ENCODE measurements at regions not wholly inside any gene's neighbourhood (a gene's known extent, or its start where the extent isn't known, plus 50 kb on each side); places are given as distances from the start of the nearest gene placed in this dataset.

- no peak overlapping the region for H3K9ac ChIP-seq (ENCODE audit: insufficient read depth in 1 of 2, low read length in 2 of 2)
- H3K9me3 ChIP-seq (ENCODE audit: control insufficient read depth in 4 of 4, insufficient read depth in 3 of 4, low read length in 3 of 4) = no peaks in the 10 kb centered on the region
- H3K4me1 ChIP-seq (ENCODE audit: control insufficient read depth in 5 of 5, insufficient read depth in 5 of 5, low read length in 5 of 5) = no peaks in the 10 kb centered on the region
- H3K36me3 ChIP-seq (ENCODE audit: control insufficient read depth in 4 of 4, insufficient read depth in 4 of 4, low read length in 4 of 4) = no peaks in the 10 kb centered on the region
- no peak overlapping the region for H3K4me3 ChIP-seq
- TF ChIP-seq, protein P1, sequence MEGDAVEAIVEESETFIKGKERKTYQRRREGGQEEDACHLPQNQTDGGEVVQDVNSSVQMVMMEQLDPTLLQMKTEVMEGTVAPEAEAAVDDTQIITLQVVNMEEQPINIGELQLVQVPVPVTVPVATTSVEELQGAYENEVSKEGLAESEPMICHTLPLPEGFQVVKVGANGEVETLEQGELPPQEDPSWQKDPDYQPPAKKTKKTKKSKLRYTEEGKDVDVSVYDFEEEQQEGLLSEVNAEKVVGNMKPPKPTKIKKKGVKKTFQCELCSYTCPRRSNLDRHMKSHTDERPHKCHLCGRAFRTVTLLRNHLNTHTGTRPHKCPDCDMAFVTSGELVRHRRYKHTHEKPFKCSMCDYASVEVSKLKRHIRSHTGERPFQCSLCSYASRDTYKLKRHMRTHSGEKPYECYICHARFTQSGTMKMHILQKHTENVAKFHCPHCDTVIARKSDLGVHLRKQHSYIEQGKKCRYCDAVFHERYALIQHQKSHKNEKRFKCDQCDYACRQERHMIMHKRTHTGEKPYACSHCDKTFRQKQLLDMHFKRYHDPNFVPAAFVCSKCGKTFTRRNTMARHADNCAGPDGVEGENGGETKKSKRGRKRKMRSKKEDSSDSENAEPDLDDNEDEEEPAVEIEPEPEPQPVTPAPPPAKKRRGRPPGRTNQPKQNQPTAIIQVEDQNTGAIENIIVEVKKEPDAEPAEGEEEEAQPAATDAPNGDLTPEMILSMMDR (IDR thresholded peaks at IDR 0.05; ENCODE audit: control extremely low read depth, extremely low read depth) = no peak
- no peak for DNase-seq
- no peak overlapping the region for H3K27ac ChIP-seq (ENCODE audit: low read depth in 1 of 2, low read length in 1 of 2)
- no peak for ATAC-seq (ENCODE audit: insufficient read depth, low FRiP score)
- H3K27me3 ChIP-seq (ENCODE audit: control insufficient read depth in 3 of 3, insufficient read depth in 3 of 3, low read length in 2 of 3) = no peaks in the 10 kb centered on the region
These were observed 341.2 kb upstream of the DACH1 start for GRCh38 chr13:72208112-72208645.

GRCh38 chr13:72205773-72206172 is 338.8 kb upstream of the DACH1 start:
- no peak for DNase-seq

GRCh38 chr13:72204291-72204690 is 337.3 kb upstream of the DACH1 start:
- Histone ChIP-seq H3K9ac (ENCODE audit: insufficient read depth in 1 of 2, low read length in 2 of 2) (no peak overlapping the region), H3K4me1 (ENCODE audit: control insufficient read depth in 5 of 5, insufficient read depth in 5 of 5, low read length in 5 of 5) (no peaks in the 10 kb centered on the region), H3K4me3 (no peak overlapping the region), H3K27ac (ENCODE audit: low read depth in 1 of 2, low read length in 1 of 2) (no peak overlapping the region), H3K9me3 (ENCODE audit: control insufficient read depth in 4 of 4, insufficient read depth in 3 of 4, low read length in 3 of 4) (peaks cover 0 to 1% (median 0%) of the 10 kb centered on the region in 4 donors), H3K36me3 (ENCODE audit: control insufficient read depth in 4 of 4, insufficient read depth in 4 of 4, low read length in 4 of 4) (no peaks in the 10 kb centered on the region), H3K27me3 (ENCODE audit: control insufficient read depth in 3 of 3, insufficient read depth in 3 of 3, low read length in 2 of 3) (no peaks in the 10 kb centered on the region)
- TF ChIP-seq, protein P1 (IDR thresholded peaks at IDR 0.05; ENCODE audit: control extremely low read depth, extremely low read depth) = no peak
- ATAC-seq (ENCODE audit: insufficient read depth, low FRiP score) = no peak
- 77 to 93% methylated on average over 2 of the region's 2 CpGs for WGBS, 2 donors
- DNase-seq = no peak

More at GRCh38 chr13:72205773-72206172, 338.8 kb upstream of the DACH1 start:
- Histone ChIP-seq H3K4me1 (ENCODE audit: control insufficient read depth in 5 of 5, insufficient read depth in 5 of 5, low read length in 5 of 5) (no peaks in the 10 kb centered on the region), H3K9ac (ENCODE audit: insufficient read depth in 1 of 2, low read length in 2 of 2) (no peak overlapping the region), H3K4me3 (no peak overlapping the region), H3K9me3 (ENCODE audit: control insufficient read depth in 4 of 4, insufficient read depth in 3 of 4, low read length in 3 of 4) (peaks cover 0 to 1% (median 0%) of the 10 kb centered on the region in 4 donors), H3K27ac (ENCODE audit: low read depth in 1 of 2, low read length in 1 of 2) (no peak overlapping the region), H3K27me3 (ENCODE audit: control insufficient read depth in 3 of 3, insufficient read depth in 3 of 3, low read length in 2 of 3) (no peaks in the 10 kb centered on the region), H3K36me3 (ENCODE audit: control insufficient read depth in 4 of 4, insufficient read depth in 4 of 4, low read length in 4 of 4) (no peaks in the 10 kb centered on the region)
- TF ChIP-seq, protein P1 (IDR thresholded peaks at IDR 0.05; ENCODE audit: control extremely low read depth, extremely low read depth) = no peak
- WGBS, 2 donors = 76 to 84% methylated on average over 1 of the region's 1 CpG
- ATAC-seq (ENCODE audit: insufficient read depth, low FRiP score) = no peak

GRCh38 chr13:72201726-72202125 is 334.7 kb upstream of the DACH1 start:
- ATAC-seq (ENCODE audit: insufficient read depth, low FRiP score) = no peak
- DNase-seq = no peak
- H3K27ac ChIP-seq (ENCODE audit: low read depth in 1 of 2, low read length in 1 of 2) = no peak overlapping the region
- H3K9ac ChIP-seq (ENCODE audit: insufficient read depth in 1 of 2, low read length in 2 of 2) = no peak overlapping the region
- peaks cover 0 to 1% (median 0%) of the 10 kb centered on the region in 4 donors for H3K9me3 ChIP-seq (ENCODE audit: control insufficient read depth in 4 of 4, insufficient read depth in 3 of 4, low read length in 3 of 4)
- H3K4me3 ChIP-seq = no peak overlapping the region
- TF ChIP-seq, protein P1 (IDR thresholded peaks at IDR 0.05; ENCODE audit: control extremely low read depth, extremely low read depth) = no peak
- H3K27me3 ChIP-seq (ENCODE audit: control insufficient read depth in 3 of 3, insufficient read depth in 3 of 3, low read length in 2 of 3) = no peaks in the 10 kb centered on the region
- no peaks in the 10 kb centered on the region for H3K36me3 ChIP-seq (ENCODE audit: control insufficient read depth in 4 of 4, insufficient read depth in 4 of 4, low read length in 4 of 4)
- no peaks in the 10 kb centered on the region for H3K4me1 ChIP-seq (ENCODE audit: control insufficient read depth in 5 of 5, insufficient read depth in 5 of 5, low read length in 5 of 5)
